HG02571 (cell line): ENCODE measurements at regions not wholly inside any gene's neighbourhood (a gene's known extent, or its start where the extent isn't known, plus 50 kb on each side); places are given as distances from the start of the nearest gene placed in this dataset.

Experiments
- ATAC-seq: cut with Tn5 transposase; IDR thresholded peaks from one replicate; pipeline ENCODE4 v1.9.1; 2021; ENCODE audit warnings: mild to moderate bottlenecking, moderate library complexity; ENCODE audit not compliant: unreplicated experiment

DNA sequence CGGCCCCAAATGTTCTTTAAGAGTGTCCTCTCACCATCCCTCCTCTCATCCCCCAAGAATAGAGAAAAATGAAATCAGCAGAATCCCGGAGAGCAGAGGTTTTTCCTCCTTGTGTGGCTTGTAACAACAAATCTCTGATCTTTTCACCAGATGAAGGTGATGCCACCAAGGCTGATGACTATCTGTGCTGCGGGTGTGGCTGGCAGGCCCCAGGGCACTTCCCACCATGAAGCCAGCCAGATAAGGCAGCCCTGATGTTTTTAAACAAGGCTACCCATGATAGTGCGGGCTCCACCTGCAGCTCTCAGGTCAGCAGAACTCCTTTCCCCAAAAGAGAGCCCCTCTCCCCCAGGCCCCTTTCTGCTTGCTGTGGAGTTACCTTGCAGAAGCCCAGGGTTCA lies 58.0 kb upstream of the PARP11 start:
- no peak for ATAC-seq

GRCh38 chr12:3929875-3930615 lies 56.8 kb upstream of the PARP11 start:
- no peak for ATAC-seq

DNA sequence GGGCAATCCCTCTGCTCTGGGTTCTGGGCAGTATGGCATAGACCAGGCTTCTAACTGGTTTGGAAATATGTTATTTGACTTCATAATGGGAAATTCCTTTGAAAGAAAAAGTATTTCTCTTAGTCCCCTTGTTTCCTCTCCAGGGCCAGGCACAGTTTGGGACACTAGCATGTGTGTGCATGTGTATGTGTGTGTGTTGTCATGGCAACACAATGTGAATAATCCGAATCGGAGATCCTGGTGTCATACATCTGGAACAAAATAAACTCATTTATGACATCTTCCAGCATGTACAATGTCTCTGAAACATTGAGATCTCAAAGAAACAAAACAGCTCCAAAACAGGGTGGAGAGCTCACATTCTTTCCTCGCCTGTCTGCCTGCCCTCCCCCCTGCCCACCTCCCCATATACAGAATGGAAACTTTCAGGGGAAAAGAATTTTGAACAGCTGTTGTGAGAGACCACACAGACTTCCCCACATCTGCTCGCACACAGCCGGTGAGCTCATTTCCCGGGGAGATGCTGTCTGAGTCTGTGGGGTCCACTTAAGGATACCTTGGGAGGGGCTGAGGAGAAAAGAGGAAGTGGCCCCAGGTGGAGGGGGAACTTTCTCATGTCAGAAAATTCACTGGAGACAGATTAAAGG lies 55.5 kb upstream of the PARP11 start:
- ATAC-seq: no peak

DNA sequence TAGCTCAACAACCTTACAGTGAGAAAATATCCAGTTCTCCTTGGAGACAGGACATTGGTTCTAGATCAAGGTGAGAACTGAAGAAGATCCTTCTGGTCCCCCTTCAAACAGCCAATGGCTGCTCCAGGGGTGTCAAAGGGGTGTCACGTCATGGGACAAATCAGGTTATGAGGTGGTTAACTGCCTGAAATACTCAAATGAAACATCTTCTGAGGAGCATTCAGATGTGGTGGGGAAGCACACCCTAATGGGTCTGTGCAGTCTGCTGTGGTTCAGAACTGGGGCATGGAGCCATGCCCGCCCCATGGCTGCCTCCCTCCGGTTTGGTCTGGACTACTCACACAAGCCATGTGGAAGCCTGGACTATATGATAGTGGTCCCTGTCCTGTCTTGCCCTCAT lies 52.4 kb upstream of the PARP11 start:
- ATAC-seq: no peak

DNA sequence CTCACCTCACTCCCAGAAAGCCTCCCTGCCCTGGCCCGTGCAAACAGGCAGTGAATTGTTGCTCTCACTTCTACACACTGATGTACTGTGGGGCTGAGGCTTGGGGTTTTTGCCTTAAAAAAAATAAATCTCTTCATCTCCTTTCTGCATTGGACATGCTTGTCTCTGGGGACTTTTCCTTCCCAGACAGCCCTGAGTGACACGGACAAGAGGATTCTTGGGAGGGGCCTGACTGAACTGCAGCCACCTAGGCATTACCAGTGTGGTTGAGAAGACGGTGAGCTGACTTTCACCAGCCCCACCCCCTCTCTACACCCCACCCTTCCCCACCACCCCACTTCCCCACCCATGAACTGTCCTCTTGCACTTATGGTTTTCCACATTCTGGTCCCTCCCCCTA lies 51.6 kb upstream of the PARP11 start:
- no peak for ATAC-seq

DNA sequence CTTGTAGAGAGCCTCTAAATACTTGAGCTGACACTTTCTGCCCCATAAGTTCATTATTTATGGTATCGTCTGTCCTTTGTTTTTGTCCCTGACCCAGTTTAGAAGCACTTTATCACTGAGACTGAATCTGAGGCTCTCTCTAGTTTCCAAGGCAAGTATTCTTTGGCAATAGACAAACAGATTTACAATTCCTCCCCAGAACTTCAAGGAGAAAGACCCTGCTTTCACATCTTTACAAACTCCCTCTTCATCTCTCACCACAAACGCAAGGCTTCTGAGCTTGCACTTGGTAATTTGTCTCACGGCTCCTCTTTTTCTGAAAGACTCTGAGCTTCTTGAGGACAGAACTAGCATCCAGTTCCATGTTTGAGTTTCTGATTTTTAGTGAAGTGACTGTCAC lies 49.8 kb upstream of the PARP11 start:
- ATAC-seq: no peak
